Panc1 (cell line): ENCODE measurements at regions not wholly inside any gene's neighbourhood (a gene's known extent, or its start where the extent isn't known, plus 50 kb on each side); places are given as distances from the start of the nearest gene placed in this dataset.

ENCODE experiments used
- ATAC-seq: fragments of 200-7000 bp; cut with Tn5 transposase; 2 replicates; pipeline ENCODE4 v1.9.1; 2020; ENCODE audit warnings: mild to moderate bottlenecking, moderate library complexity
- BruUV-seq: library from RNA; stranded (reverse); fragments of 400-500 nt; replicated peaks from 2 replicates; lab custom pipeline; 2021; lab: Mats Ljungman, UMichigan
- CTCF ChIA-PET: fragments of 300-600 bp; sonication (Branson Sonifier 250); formaldehyde crosslinking; loops from one replicate; lab custom pipeline; 2022; ENCODE audit warnings: antibody characterized with exemption; lab: Charles Lee
- POLR2A ChIA-PET: fragments of 300-600 bp; sonication (Branson Sonifier 250); formaldehyde crosslinking; loops from one replicate; lab custom pipeline; 2022; ENCODE audit warnings: antibody characterized with exemption; lab: Charles Lee
- DNase-seq: peaks from one replicate; pipeline ENCODE4 v3.0.0-alpha.2; 2010; ENCODE audit warnings: low read depth, low spot score
- H3K27ac ChIP-seq: 2 replicates; pipeline ENCODE4 v1.5.1; 2011; ENCODE audit warnings: mild to moderate bottlenecking, low read length, inconsistent platforms
- H3K27me3 ChIP-seq: fragments of 200-500 bp; sonication (Bioruptor generic); 2 replicates; pipeline ENCODE4 v1.6.0; 2014; ENCODE audit warnings: low read length, inconsistent platforms; ENCODE audit not compliant: control insufficient read depth, insufficient read depth
- H3K36me3 ChIP-seq: fragments of 200-500 bp; sonication (Bioruptor generic); 2 replicates; pipeline ENCODE4 v1.5.1; 2014; ENCODE audit warnings: inconsistent platforms, mild to moderate bottlenecking, low read length, moderate library complexity; ENCODE audit not compliant: control insufficient read depth, insufficient read depth
- H3K4me1 ChIP-seq: 2 replicates; pipeline ENCODE4 v1.5.1; 2011; ENCODE audit warnings: inconsistent platforms, mild to moderate bottlenecking, low read length, moderate library complexity; ENCODE audit not compliant: control insufficient read depth, insufficient read depth
- H3K4me3 ChIP-seq, 2 experiments: 2 replicates each; pipeline ENCODE4 v1.5.1; 2011 to 2012; ENCODE audit warnings: low read depth in 2 of 2, low read length in 2 of 2, mild to moderate bottlenecking in 2 of 2, inconsistent platforms in 1 of 2, moderate library complexity in 1 of 2
- H3K9me3 ChIP-seq: fragments of 200-500 bp; sonication (Bioruptor generic); 2 replicates; pipeline ENCODE4 v1.5.1; 2014; ENCODE audit warnings: low read depth, mild to moderate bottlenecking, inconsistent platforms, low read length, moderate library complexity; ENCODE audit not compliant: control insufficient read depth, insufficient read depth
- CTCF ChIP-seq: fragments of 450-650 bp; IDR thresholded peaks from 2 replicates; pipeline ENCODE4 v1.5.1; 2017; ENCODE audit warnings: mild to moderate bottlenecking
- POLR2AphosphoS5 ChIP-seq: IDR thresholded peaks from 2 replicates; pipeline ENCODE4 v1.6.1; 2012; ENCODE audit warnings: mild to moderate bottlenecking, low read depth, low read length, moderate library complexity
- REST ChIP-seq, 2 experiments: IDR thresholded peaks; 2 replicates each; pipeline ENCODE4 v1.6.1; 2011 to 2012; ENCODE audit warnings: low read depth in 2 of 2, control low read depth in 1 of 2, low read length in 1 of 2, mild to moderate bottlenecking in 1 of 2, moderate library complexity in 1 of 2; ENCODE audit not compliant: insufficient read depth in 1 of 2
- SIN3A ChIP-seq: IDR thresholded peaks from 2 replicates; pipeline ENCODE4 v1.6.1; 2012; ENCODE audit warnings: low read depth, mild to moderate bottlenecking, low read length, moderate library complexity, borderline replicate concordance; ENCODE audit not compliant: insufficient read depth
- TCF7L2 ChIP-seq: IDR thresholded peaks from 2 replicates; pipeline ENCODE4 v1.6.1; 2011; ENCODE audit warnings: mild to moderate bottlenecking, low read depth, low read length, inconsistent platforms
- in situ Hi-C: cut with HindIII; loops from 2 replicates; pipeline ENCODE4 v1.10.0; 2016; ENCODE audit warnings: low sequenced_read_pairs, low pct_unique_long_range_greater_than_20kb
- intact Hi-C: fragments of 100-400 bp; cut with micrococcal nuclease; formaldehyde crosslinking; loops from one replicate; pipeline ENCODE4 v1.10.0; 2022; ENCODE audit not compliant: unreplicated experiment

- Histone ChIP-seq H3K36me3 (no peaks in the 10 kb centered on the region), H3K27ac (no peak overlapping the region), H3K27me3 (no peaks in the 10 kb centered on the region), H3K4me1 (no peaks in the 10 kb centered on the region), H3K4me3 (no peak overlapping the region), H3K9me3 (no peaks in the 10 kb centered on the region)
- ChIA-PET CTCF (no interaction called here), POLR2A (no interaction called here)
- ATAC-seq (no peak), DNase-seq (no peak)
- intact Hi-C loops (no loop called here), in situ Hi-C loops (no loop called here)
- no TSS peak for BruUV-seq
- TF ChIP-seq SIN3A, result no peak
These were observed 303.5 kb upstream of the GATB start for GRCh38 chr4:152064282-152064681.

- CTCF ChIA-PET, result no interaction called here
- H3K9me3 ChIP-seq, result no peaks in the 10 kb centered on the region
- BruUV-seq, result no TSS peak
- TF ChIP-seq CTCF, result no peak
- TF ChIP-seq REST (IDR thresholded peaks at IDR 0.05; ENCODE audit: insufficient read depth in 1 of 2, low read depth in 2 of 2, low read length in 1 of 2), result no peak
- TF ChIP-seq SIN3A, result no peak
- TF ChIP-seq TCF7L2, result no peak
- no peak for TF ChIP-seq POLR2AphosphoS5
- DNase-seq (no peak), ATAC-seq (no peak)
- no peaks in the 10 kb centered on the region for H3K27me3 ChIP-seq
- H3K27ac ChIP-seq, result no peak overlapping the region
- POLR2A ChIA-PET, result no interaction called here
- H3K4me1 ChIP-seq, result no peaks in the 10 kb centered on the region
- H3K36me3 ChIP-seq, result no peaks in the 10 kb centered on the region
- intact Hi-C loops, result no loop called here
- H3K4me3 ChIP-seq, result no peak overlapping the region
- in situ Hi-C loops, result no loop called here
These were observed 302.9 kb upstream of the GATB start for GRCh38 chr4:152063621-152064240.

GRCh38 chr4:152062936-152063620 lies 302.3 kb upstream of the GATB start:
- ATAC-seq (no peak), DNase-seq (no peak)
- no peaks in the 10 kb centered on the region for H3K9me3 ChIP-seq
- H3K27ac ChIP-seq, result no peak overlapping the region
- H3K27me3 ChIP-seq, result no peaks in the 10 kb centered on the region
- no peak overlapping the region for H3K4me3 ChIP-seq
- TF ChIP-seq TCF7L2, result no peak
- no peak for TF ChIP-seq SIN3A
- no peak for TF ChIP-seq REST (IDR thresholded peaks at IDR 0.05; ENCODE audit: insufficient read depth in 1 of 2, low read depth in 2 of 2, low read length in 1 of 2)
- no peak for TF ChIP-seq CTCF
- TF ChIP-seq POLR2AphosphoS5, result no peak
- POLR2A ChIA-PET, result no interaction called here
- CTCF ChIA-PET, result no interaction called here
- no peaks in the 10 kb centered on the region for H3K36me3 ChIP-seq
- H3K4me1 ChIP-seq, result no peaks in the 10 kb centered on the region
- no TSS peak for BruUV-seq
- in situ Hi-C loops, result no loop called here
- intact Hi-C loops, result no loop called here
